ENCODE measurements at regions not wholly inside any gene's neighbourhood (a gene's known extent, or its start where the extent isn't known, plus 50 kb on each side); places are given as distances from the start of the nearest gene placed in this dataset.

GRCh38 chr2:172373766-172374165, 53.6 kb upstream of the ITGA6 start:
- no peak overlapping the region for H3K4me2 ChIP-seq (ENCODE audit: low read length)
- no peak for ATAC-seq
- H3K9me2 ChIP-seq (ENCODE audit: insufficient read depth): no peaks in the 10 kb centered on the region
- no peak overlapping the region for H3K9ac ChIP-seq (ENCODE audit: low read length)
- no peaks in the 10 kb centered on the region for H3K79me2 ChIP-seq (ENCODE audit: insufficient read depth, low read length)
- H3K4me1 ChIP-seq (ENCODE audit: control insufficient read depth in 1 of 2, insufficient read depth in 2 of 2, low read length in 2 of 2): no peaks in the 10 kb centered on the region
- H3K9me3 ChIP-seq (ENCODE audit: control insufficient read depth in 1 of 2, insufficient read depth in 1 of 2, low read depth in 1 of 2, low read length in 2 of 2): peaks cover 0 to 5% of the 10 kb centered on the region in 2 experiments; a peak in 1 of 4 replicates
- BruUV-seq (replicated peaks): no TSS peak
- H3K27me3 ChIP-seq (ENCODE audit: insufficient read depth, low read length): no peaks in the 10 kb centered on the region
- no peak overlapping the region for H3K27ac ChIP-seq (ENCODE audit: low read depth, low read length)
- ChIA-PET POLR2A (interaction anchor here (1.0 kb wide), 1 partner anchor 9 kb away, joined by 3 read pairs; no protein-coding TSS in a partner anchor), RAD21 (ENCODE audit: low non-redundant PET in 1 of 2, low total read pairs in 2 of 2, uncharacterized antibody in 2 of 2, unreplicated experiment in 2 of 2) (no interaction called here), CTCF (interaction anchor here (0.6 kb wide), 1 partner anchor 671 kb away, joined by 3 read pairs; no protein-coding TSS in a partner anchor)
- H3K4me3 ChIP-seq (replicated peaks in 1 of 2; ENCODE audit: low read depth in 1 of 2, low read length in 2 of 2): no peak overlapping the region
- intact Hi-C loops (cut with micrococcal nuclease): no loop called here
- H4K20me1 ChIP-seq (ENCODE audit: insufficient read depth): no peaks in the 10 kb centered on the region
- H3K36me3 ChIP-seq (ENCODE audit: control insufficient read depth in 1 of 2, insufficient read depth in 2 of 2, low read length in 2 of 2): no peaks in the 10 kb centered on the region
- no peak overlapping the region for H2AFZ ChIP-seq (ENCODE audit: low read depth, low read length, poor library complexity, severe bottlenecking)
- TF ChIP-seq EZH2phosphoT487 (IDR thresholded peaks at IDR 0.05; ENCODE audit: borderline replicate concordance): no peak
- TF ChIP-seq FOSL1 (IDR thresholded peaks at IDR 0.05; ENCODE audit: low read depth): no peak
- TF ChIP-seq CTCF (IDR thresholded peaks at IDR 0.05 in 2 of 3, conservative IDR thresholded peaks at IDR 0.05 in 1 of 3; ENCODE audit: borderline replicate concordance in 1 of 3, insufficient read depth in 1 of 3, low read depth in 2 of 3, low read length in 2 of 3): no peak
- no peak for TF ChIP-seq JUND (IDR thresholded peaks at IDR 0.05)
- TF ChIP-seq SIN3A (IDR thresholded peaks at IDR 0.05; ENCODE audit: low read depth): no peak
- no peak for TF ChIP-seq SRF (IDR thresholded peaks at IDR 0.05; ENCODE audit: low read depth)
- no peak for TF ChIP-seq ZNF274 (IDR thresholded peaks at IDR 0.05; ENCODE audit: low read depth, low read length)
- no peak for TF ChIP-seq SP1 (IDR thresholded peaks at IDR 0.05; ENCODE audit: low read depth)
- TF ChIP-seq ELF1 (IDR thresholded peaks at IDR 0.05; ENCODE audit: borderline replicate concordance, low read depth): no peak
- no peak for TF ChIP-seq CBX3 (IDR thresholded peaks at IDR 0.05; ENCODE audit: low read depth)
- TF ChIP-seq REST (IDR thresholded peaks at IDR 0.05; ENCODE audit: low read depth): no peak
- TF ChIP-seq EGR1 (IDR thresholded peaks at IDR 0.05; ENCODE audit: low read depth): no peak
- TF ChIP-seq MAX (IDR thresholded peaks at IDR 0.05): no peak
- no peak for TF ChIP-seq POLR2A (IDR thresholded peaks at IDR 0.05; ENCODE audit: borderline replicate concordance, extremely low read depth, insufficient read depth, insufficient read length)
- no peak for DNase-seq (ENCODE audit: low read depth, low spot score)

All from HCT116 (cell line).